ENCODE measurements at regions not wholly inside any gene's neighbourhood (a gene's known extent, or its start where the extent isn't known, plus 50 kb on each side); places are given as distances from the start of the nearest gene placed in this dataset.

DNA sequence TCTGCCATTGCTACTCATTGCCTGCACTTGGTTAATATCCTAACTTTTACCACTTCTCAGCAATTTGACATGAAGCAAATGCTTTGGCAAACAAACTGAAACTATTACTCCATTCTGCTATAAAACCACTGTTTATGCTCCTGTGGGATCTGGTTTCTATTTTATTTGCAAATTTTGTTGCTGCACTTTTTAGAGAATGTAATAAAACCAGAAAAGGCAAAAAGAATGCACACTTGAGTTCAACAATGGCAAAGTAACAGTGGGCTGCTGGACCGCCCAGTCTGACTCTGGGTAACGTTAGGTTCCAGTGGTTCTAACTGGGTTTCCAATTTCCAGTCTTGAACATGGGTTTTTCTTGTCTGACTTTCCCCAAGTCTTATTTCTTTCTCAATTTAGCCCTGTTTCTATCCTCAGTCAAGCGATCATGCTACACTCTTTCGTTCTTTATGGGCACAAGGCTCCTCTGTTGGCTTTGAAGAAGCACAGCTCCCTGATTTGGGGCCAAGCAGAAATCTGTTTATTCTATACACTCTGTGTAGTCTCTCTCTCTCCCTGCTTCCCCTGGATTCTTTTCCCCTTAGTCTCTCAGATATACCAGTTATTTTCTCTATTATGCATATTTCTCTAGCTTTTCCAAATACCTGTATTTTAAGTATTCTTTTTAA lies 129.2 kb upstream of the FAM3C start:
- TF ChIP-seq, protein P1, sequence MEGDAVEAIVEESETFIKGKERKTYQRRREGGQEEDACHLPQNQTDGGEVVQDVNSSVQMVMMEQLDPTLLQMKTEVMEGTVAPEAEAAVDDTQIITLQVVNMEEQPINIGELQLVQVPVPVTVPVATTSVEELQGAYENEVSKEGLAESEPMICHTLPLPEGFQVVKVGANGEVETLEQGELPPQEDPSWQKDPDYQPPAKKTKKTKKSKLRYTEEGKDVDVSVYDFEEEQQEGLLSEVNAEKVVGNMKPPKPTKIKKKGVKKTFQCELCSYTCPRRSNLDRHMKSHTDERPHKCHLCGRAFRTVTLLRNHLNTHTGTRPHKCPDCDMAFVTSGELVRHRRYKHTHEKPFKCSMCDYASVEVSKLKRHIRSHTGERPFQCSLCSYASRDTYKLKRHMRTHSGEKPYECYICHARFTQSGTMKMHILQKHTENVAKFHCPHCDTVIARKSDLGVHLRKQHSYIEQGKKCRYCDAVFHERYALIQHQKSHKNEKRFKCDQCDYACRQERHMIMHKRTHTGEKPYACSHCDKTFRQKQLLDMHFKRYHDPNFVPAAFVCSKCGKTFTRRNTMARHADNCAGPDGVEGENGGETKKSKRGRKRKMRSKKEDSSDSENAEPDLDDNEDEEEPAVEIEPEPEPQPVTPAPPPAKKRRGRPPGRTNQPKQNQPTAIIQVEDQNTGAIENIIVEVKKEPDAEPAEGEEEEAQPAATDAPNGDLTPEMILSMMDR (IDR thresholded peaks at IDR 0.05) = no peak
- no peak for TF ChIP-seq POLR2A (IDR thresholded peaks at IDR 0.05)
- no peak for TF ChIP-seq EP300 (IDR thresholded peaks at IDR 0.05; ENCODE audit: low read depth)

Measured in transverse colon (tissue), 3 donors.